Breast epithelium (tissue), 4 donors: ENCODE measurements at regions not wholly inside any gene's neighbourhood (a gene's known extent, or its start where the extent isn't known, plus 50 kb on each side); places are given as distances from the start of the nearest gene placed in this dataset.

Experiments used
- DNase-seq, 2 donors: peaks; one replicate each; pipeline ENCODE4 v3.0.0-alpha.2; 2019; ENCODE audit warnings: low spot score in 2 of 2
- H3K27ac ChIP-seq, 2 donors: fragments of 200-600 bp; sonication (generic) in 1 of 2; one replicate each; pipeline ENCODE4 v1.5.1; 2016 to 2019; ENCODE audit warnings: mild to moderate bottlenecking in 1 of 2
- H3K27me3 ChIP-seq, 2 donors: fragments of 200-600 bp; sonication (generic) in 1 of 2; one replicate each; pipeline versions ENCODE4 v1.5.1 to v1.6.0; 2017 to 2019; ENCODE audit warnings: control low read depth in 1 of 2, mild to moderate bottlenecking in 1 of 2
- H3K36me3 ChIP-seq: fragments of 200-600 bp; one replicate; pipeline ENCODE4 v1.5.1; 2019
- H3K4me1 ChIP-seq, 2 donors: fragments of 200-600 bp; sonication (generic); one replicate each; pipeline ENCODE4 v1.5.1; 2016 to 2019; ENCODE audit warnings: control low read depth in 1 of 2
- H3K4me3 ChIP-seq, 3 donors: fragments of 200-600 bp; sonication (generic); 1 replicate in 2 of 3; 2 replicates in 1 of 3; pipeline ENCODE4 v1.5.1; 2016 to 2019; ENCODE audit warnings: mild to moderate bottlenecking in 3 of 3, moderate library complexity in 2 of 3
- H3K9me3 ChIP-seq, 2 donors: fragments of 200-600 bp; sonication (generic) in 1 of 2; one replicate each; pipeline ENCODE4 v1.5.1; 2016 to 2019; ENCODE audit warnings: control low read depth in 1 of 2
- CTCF ChIP-seq, 3 donors: fragments of 450-650 bp; IDR thresholded peaks; one replicate each; pipeline ENCODE4 v1.5.1; 2016 to 2017; ENCODE audit warnings: antibody characterized with exemption in 3 of 3, mild to moderate bottlenecking in 3 of 3, moderate library complexity in 3 of 3
- POLR2A ChIP-seq: fragments of 450-650 bp; IDR thresholded peaks from one replicate; pipeline ENCODE4 v1.6.1; 2016; ENCODE audit warnings: antibody characterized with exemption, mild to moderate bottlenecking, moderate library complexity
- POLR2AphosphoS5 ChIP-seq, 3 donors: sonication (generic); formaldehyde crosslinking; IDR thresholded peaks; one replicate each; pipeline ENCODE4 v1.6.1; 2017; ENCODE audit warnings: antibody characterized with exemption in 3 of 3
- intact Hi-C: fragments of 100-400 bp; cut with DNase I; formaldehyde crosslinking; loops from one replicate; pipeline ENCODE4 v1.15.1; 2023; ENCODE audit warnings: low total_unique reads

- no peak for DNase-seq
- H3K36me3 ChIP-seq: no peaks in the 10 kb centered on the region
- TF ChIP-seq POLR2A (no peak), POLR2AphosphoS5 (IDR thresholded peaks at IDR 0.05) (no peak)
- no peak overlapping the region for H3K27ac ChIP-seq
- H3K9me3 ChIP-seq: peaks cover 0 to 5% of the 10 kb centered on the region in 2 donors
- intact Hi-C loops: no loop called here
- no peak overlapping the region for H3K4me3 ChIP-seq
- H3K4me1 ChIP-seq: no peaks in the 10 kb centered on the region
- no peaks in the 10 kb centered on the region for H3K27me3 ChIP-seq
Observed at GRCh38 chr7:84941936-84942335, 244.9 kb downstream of the SEMA3D start.

GRCh38 chr7:84941291-84941690 lies 245.6 kb downstream of the SEMA3D start:
- intact Hi-C loops: no loop called here
- no peak for DNase-seq
- H3K4me1 ChIP-seq: no peaks in the 10 kb centered on the region
- peaks cover 0 to 5% of the 10 kb centered on the region in 2 donors for H3K9me3 ChIP-seq
- no peaks in the 10 kb centered on the region for H3K36me3 ChIP-seq
- H3K27me3 ChIP-seq: no peaks in the 10 kb centered on the region
- H3K27ac ChIP-seq: no peak overlapping the region
- no peak overlapping the region for H3K4me3 ChIP-seq
- TF ChIP-seq POLR2A (no peak), CTCF (IDR thresholded peaks at IDR 0.05) (no peak), POLR2AphosphoS5 (IDR thresholded peaks at IDR 0.05) (no peak)

GRCh38 chr7:84939888-84940287 lies 247.0 kb downstream of the SEMA3D start:
- TF ChIP-seq POLR2A (no peak), CTCF (IDR thresholded peaks at IDR 0.05) (no peak), POLR2AphosphoS5 (IDR thresholded peaks at IDR 0.05) (no peak)
- no peak for DNase-seq

GRCh38 chr7:84939442-84939841 lies 247.4 kb downstream of the SEMA3D start:
- intact Hi-C loops: no loop called here
- H3K4me3 ChIP-seq: no peak overlapping the region
- H3K4me1 ChIP-seq: no peaks in the 10 kb centered on the region
- no peaks in the 10 kb centered on the region for H3K27me3 ChIP-seq
- no peak for TF ChIP-seq CTCF (IDR thresholded peaks at IDR 0.05)
- TF ChIP-seq POLR2AphosphoS5 (IDR thresholded peaks at IDR 0.05): no peak
- no peak for TF ChIP-seq POLR2A
- no peak for DNase-seq
- H3K9me3 ChIP-seq: peaks cover 0 to 5% of the 10 kb centered on the region in 2 donors
- H3K36me3 ChIP-seq: no peaks in the 10 kb centered on the region
- H3K27ac ChIP-seq: no peak overlapping the region

More at GRCh38 chr7:84939888-84940287, 247.0 kb downstream of the SEMA3D start:
- intact Hi-C loops: no loop called here
- Histone ChIP-seq H3K4me3 (no peak overlapping the region), H3K27ac (no peak overlapping the region), H3K27me3 (no peaks in the 10 kb centered on the region), H3K9me3 (peaks cover 0 to 5% of the 10 kb centered on the region in 2 donors), H3K36me3 (no peaks in the 10 kb centered on the region), H3K4me1 (no peaks in the 10 kb centered on the region)

- no peaks in the 10 kb centered on the region for H3K27me3 ChIP-seq
- H3K4me1 ChIP-seq: no peaks in the 10 kb centered on the region
- TF ChIP-seq POLR2AphosphoS5 (IDR thresholded peaks at IDR 0.05): no peak
- TF ChIP-seq POLR2A: no peak
- TF ChIP-seq CTCF (IDR thresholded peaks at IDR 0.05): no peak
- H3K36me3 ChIP-seq: no peaks in the 10 kb centered on the region
- DNase-seq: no peak
- intact Hi-C loops: no loop called here
- no peak overlapping the region for H3K27ac ChIP-seq
- no peak overlapping the region for H3K4me3 ChIP-seq
- peaks cover 0 to 6% of the 10 kb centered on the region in 2 donors for H3K9me3 ChIP-seq
Observed at GRCh38 chr7:84924353-84924752, 262.5 kb downstream of the SEMA3D start.

GRCh38 chr7:84923348-84923747 lies 263.5 kb downstream of the SEMA3D start:
- H3K4me1 ChIP-seq: no peaks in the 10 kb centered on the region
- no peak overlapping the region for H3K27ac ChIP-seq
- TF ChIP-seq POLR2AphosphoS5 (IDR thresholded peaks at IDR 0.05) (no peak), CTCF (IDR thresholded peaks at IDR 0.05) (no peak), POLR2A (no peak)
- DNase-seq: no peak
- H3K27me3 ChIP-seq: no peaks in the 10 kb centered on the region
- no peak overlapping the region for H3K4me3 ChIP-seq
- peaks cover 0 to 6% of the 10 kb centered on the region in 2 donors for H3K9me3 ChIP-seq
- no peaks in the 10 kb centered on the region for H3K36me3 ChIP-seq
- intact Hi-C loops: no loop called here
